ENCODE measurements at regions not wholly inside any gene's neighbourhood (a gene's known extent, or its start where the extent isn't known, plus 50 kb on each side); places are given as distances from the start of the nearest gene placed in this dataset.
A peak's percentile ranks its signal among the peaks of the same experiment; 100 is the strongest.
"Not testable (repeated sequence)": the region's sequence is repeated elsewhere in the genome, so short reads cannot be mapped to it uniquely, and the experiment has no call there.

DNA sequence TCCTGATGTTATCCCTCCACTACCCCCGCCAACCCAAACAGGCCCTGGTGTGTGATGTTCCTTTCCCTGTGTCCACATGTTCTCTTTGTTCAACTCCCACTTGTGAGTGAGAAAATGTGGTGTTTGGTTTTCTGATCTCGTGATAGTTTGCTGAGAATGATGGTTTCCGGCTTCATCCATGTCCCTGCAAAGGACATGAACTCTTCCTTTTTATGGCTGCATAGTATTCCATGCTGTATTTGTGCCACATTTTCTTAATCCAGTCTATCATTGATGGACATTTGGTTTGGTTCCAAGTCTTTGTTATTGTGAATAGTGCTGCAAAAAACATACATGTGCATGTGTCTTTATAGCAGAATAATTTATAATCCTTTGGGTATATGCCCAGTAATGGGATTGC lies 123.0 kb upstream of the SAMSN1 start:
- H3K36me3 Mint-ChIP-seq (ENCODE audit: low read depth); intact Hi-C loops (cut with micrococcal nuclease); CTCF ChIA-PET: not testable (repeated sequence)

DNA sequence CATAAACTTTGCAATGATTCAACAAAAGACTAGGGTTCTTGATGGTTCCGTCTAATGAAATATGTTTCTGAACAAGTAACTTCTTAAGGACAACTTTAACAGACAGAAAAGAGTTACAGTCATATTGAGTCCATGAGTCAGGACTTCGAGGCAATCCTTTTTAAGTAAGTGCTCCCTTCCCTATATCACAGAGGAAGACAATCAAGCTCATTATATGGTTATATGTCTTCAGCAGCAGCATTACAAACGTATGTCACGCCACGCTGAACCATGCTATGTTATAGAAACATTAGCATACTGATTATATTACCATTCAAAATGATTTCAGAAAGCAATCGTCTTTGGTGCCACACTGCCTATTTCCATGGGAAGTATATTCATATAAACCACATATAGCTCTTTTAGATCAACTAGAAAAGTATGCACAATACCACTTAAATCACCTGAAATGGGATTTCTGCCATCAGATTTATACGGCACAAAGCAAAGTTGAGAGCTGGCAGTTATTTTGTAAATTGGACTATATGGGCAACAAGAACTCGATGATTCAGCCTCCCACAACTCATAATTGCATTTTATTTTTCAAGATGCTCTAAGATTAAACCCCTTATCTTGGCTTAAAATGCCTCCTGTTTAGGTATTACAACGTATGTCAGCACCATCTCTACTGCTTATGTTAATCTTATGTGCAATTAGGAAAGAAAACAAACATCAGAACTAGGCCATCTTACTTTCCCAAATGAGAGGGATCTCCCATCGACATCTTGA lies 111.3 kb upstream of the SAMSN1 start:
- no peak for DNase-seq
- H3K27me3 Mint-ChIP-seq (ENCODE audit: low read depth), result no peaks in the 10 kb centered on the region
- no peaks in the 10 kb centered on the region for H3K9me3 Mint-ChIP-seq
- CTCF ChIA-PET, result no interaction called here
- H3K4me1 Mint-ChIP-seq (ENCODE audit: low read depth), result no peaks in the 10 kb centered on the region
- H3K36me3 Mint-ChIP-seq (ENCODE audit: low read depth), result no peaks in the 10 kb centered on the region
- H3K27ac Mint-ChIP-seq, result no peak overlapping the region
- intact Hi-C loops (cut with micrococcal nuclease), result loop anchor here (2.0 kb wide), 1 partner anchor 17 kb away; no protein-coding TSS in a partner anchor
- H3K4me3 Mint-ChIP-seq, result no peak overlapping the region

More for the DNA sequence above, 123.0 kb upstream of the SAMSN1 start:
- not testable (repeated sequence) for H3K9me3 Mint-ChIP-seq; DNase-seq; H3K27me3 Mint-ChIP-seq (ENCODE audit: low read depth); H3K4me3 Mint-ChIP-seq; H3K4me1 Mint-ChIP-seq (ENCODE audit: low read depth)
- peak overlapping the region; percentile 46 for H3K27ac Mint-ChIP-seq

GRCh38 chr21:14646893-14647292 lies 100.8 kb upstream of the SAMSN1 start:
- Mint-ChIP-seq H3K27ac (no peak overlapping the region), H3K4me3 (no peak overlapping the region), H3K27me3 (ENCODE audit: low read depth) (no peaks in the 10 kb centered on the region), H3K36me3 (ENCODE audit: low read depth) (no peaks in the 10 kb centered on the region), H3K4me1 (ENCODE audit: low read depth) (no peaks in the 10 kb centered on the region), H3K9me3 (peaks cover 18% of the 10 kb centered on the region)
- DNase-seq, result no peak
- CTCF ChIA-PET, result no interaction called here
- intact Hi-C loops (cut with micrococcal nuclease), result no loop called here

DNA sequence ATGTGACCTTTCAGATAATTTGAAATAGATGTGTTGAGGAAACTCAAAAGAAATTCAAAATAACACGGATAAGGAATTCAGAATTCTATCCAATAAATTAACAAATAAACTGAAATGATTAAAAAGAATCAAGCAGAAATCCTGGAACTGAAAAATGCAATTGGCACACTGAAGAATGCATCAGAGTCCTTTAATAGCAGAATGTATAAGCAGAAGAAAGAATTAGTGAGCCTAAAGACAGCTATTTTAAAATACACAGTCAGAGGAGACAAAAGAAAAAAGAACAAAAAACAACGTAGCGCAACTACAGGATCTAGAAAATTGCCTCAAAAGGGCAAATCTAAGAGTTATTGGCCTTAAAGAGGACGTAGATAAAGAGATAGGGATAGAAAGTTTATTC lies 99.6 kb upstream of the SAMSN1 start:
- CTCF ChIA-PET, result no interaction called here
- Mint-ChIP-seq H3K4me3 (no peak overlapping the region), H3K27me3 (ENCODE audit: low read depth) (no peaks in the 10 kb centered on the region)

DNA sequence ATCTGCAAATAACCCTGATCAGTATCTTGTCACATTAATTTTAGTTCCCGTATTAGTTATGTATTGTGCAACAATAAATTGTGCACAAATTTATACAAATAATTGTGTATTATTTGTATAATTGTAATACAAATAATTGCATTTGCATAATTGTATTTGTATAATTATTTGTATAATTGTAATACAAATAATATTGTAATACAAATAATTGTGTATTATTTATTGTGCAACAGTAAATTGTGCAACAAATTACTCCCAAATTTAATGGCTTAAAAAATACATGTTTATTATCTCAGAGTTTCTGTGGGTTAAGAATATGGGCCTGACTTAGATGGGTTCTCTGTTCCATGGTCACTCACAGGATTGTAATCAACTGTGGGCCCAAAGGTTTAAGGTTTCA lies 86.2 kb upstream of the SAMSN1 start:
- intact Hi-C loops (cut with micrococcal nuclease), result no loop called here
- Mint-ChIP-seq H3K27ac (no peak overlapping the region), H3K4me3 (no peak overlapping the region), H3K4me1 (ENCODE audit: low read depth) (peaks cover 19% of the 10 kb centered on the region), H3K36me3 (ENCODE audit: low read depth) (no peaks in the 10 kb centered on the region), H3K27me3 (ENCODE audit: low read depth) (no peaks in the 10 kb centered on the region), H3K9me3 (no peaks in the 10 kb centered on the region)
- CTCF ChIA-PET, result no interaction called here
- no peak for DNase-seq

More for the DNA sequence above, 99.6 kb upstream of the SAMSN1 start:
- no peaks in the 10 kb centered on the region for H3K36me3 Mint-ChIP-seq (ENCODE audit: low read depth)
- H3K4me1 Mint-ChIP-seq (ENCODE audit: low read depth), result no peaks in the 10 kb centered on the region
- intact Hi-C loops (cut with micrococcal nuclease), result no loop called here
- no peak for DNase-seq
- peaks cover 18% of the 10 kb centered on the region for H3K9me3 Mint-ChIP-seq
- no peak overlapping the region for H3K27ac Mint-ChIP-seq

DNA sequence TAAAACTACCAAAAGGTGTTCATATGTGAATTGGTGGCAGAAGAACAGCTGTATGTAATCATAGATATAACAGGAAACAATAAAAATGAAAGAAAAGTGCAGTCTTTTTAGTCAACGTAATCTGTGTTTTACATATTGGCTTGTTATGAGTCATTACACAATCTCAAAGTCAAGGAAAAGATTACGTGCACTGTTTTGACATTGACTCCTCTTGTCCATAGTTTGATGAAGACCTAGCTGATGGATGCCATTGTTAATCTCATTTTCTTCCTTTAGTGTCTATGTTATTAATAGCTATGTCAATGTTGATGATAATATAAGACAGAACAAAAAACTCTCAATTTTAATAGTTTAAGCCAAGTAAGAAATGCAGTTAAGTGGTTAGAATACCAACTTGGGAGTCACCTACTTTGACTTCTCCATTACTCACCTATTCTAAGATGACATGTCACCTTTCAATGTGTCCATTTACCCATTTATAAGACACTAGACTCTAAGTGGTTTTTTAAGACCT lies 84.5 kb upstream of the SAMSN1 start:
- intact Hi-C loops (cut with micrococcal nuclease), result loop anchor here (1.0 to 2.0 kb wide), 10 partner anchors 10 to 247 kb away; partner anchors contain the start of gene HSPA13
- H3K27ac Mint-ChIP-seq, result peak overlapping the region; percentile 65
- no peaks in the 10 kb centered on the region for H3K36me3 Mint-ChIP-seq (ENCODE audit: low read depth)
- H3K4me1 Mint-ChIP-seq (ENCODE audit: low read depth), result peaks cover 19% of the 10 kb centered on the region
- CTCF ChIA-PET, result interaction anchor here (0.6 to 1.3 kb wide), 4 partner anchors 28 to 107 kb away, joined by 3 to 4 read pairs (median 3); no protein-coding TSS in a partner anchor
- no peak overlapping the region for H3K4me3 Mint-ChIP-seq
- H3K27me3 Mint-ChIP-seq (ENCODE audit: low read depth), result no peaks in the 10 kb centered on the region
- no peak for DNase-seq
- H3K9me3 Mint-ChIP-seq, result no peaks in the 10 kb centered on the region

GRCh38 chr21:14629461-14629860 lies 83.3 kb upstream of the SAMSN1 start:
- peaks cover 2% of the 10 kb centered on the region for H3K36me3 Mint-ChIP-seq (ENCODE audit: low read depth)
- no peak overlapping the region for H3K27ac Mint-ChIP-seq
- peaks cover 3% of the 10 kb centered on the region for H3K9me3 Mint-ChIP-seq
- CTCF ChIA-PET, result interaction anchor here (1.0 kb wide), 1 partner anchor 9 kb away, joined by 3 read pairs; no protein-coding TSS in a partner anchor
- DNase-seq, result no peak
- H3K27me3 Mint-ChIP-seq (ENCODE audit: low read depth), result no peaks in the 10 kb centered on the region
- peaks cover 19% of the 10 kb centered on the region for H3K4me1 Mint-ChIP-seq (ENCODE audit: low read depth)
- intact Hi-C loops (cut with micrococcal nuclease), result no loop called here
- no peak overlapping the region for H3K4me3 Mint-ChIP-seq

- DNase-seq; intact Hi-C loops (cut with micrococcal nuclease); H3K4me3 Mint-ChIP-seq; H3K27me3 Mint-ChIP-seq (ENCODE audit: low read depth); H3K27ac Mint-ChIP-seq; H3K36me3 Mint-ChIP-seq (ENCODE audit: low read depth); CTCF ChIA-PET: not testable (repeated sequence)
- H3K9me3 Mint-ChIP-seq, result peaks cover 24% of the 10 kb centered on the region
- H3K4me1 Mint-ChIP-seq (ENCODE audit: low read depth), result peaks cover 15% of the 10 kb centered on the region
Measured at GRCh38 chr21:14623079-14623478, 77.0 kb upstream of the SAMSN1 start.

DNA sequence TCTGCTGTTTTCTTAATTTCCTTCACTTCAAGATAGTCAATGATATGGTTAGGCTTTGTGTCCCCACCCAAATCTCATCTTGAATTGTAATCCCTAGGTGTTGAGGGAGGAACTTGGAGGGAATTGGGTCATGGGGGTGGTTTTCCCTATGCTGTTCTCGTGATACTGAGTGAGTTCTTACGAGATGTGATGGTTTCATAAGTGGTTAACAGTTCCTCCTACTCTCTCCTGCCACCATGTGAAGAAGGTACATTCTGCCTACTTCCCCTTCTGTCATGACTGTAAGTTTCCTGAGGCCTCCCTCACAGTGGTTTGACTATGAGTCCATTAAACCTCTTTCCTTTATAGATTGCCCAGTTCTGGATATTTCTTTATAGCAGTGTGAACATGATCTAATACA lies 74.0 kb upstream of the SAMSN1 start:
- intact Hi-C loops (cut with micrococcal nuclease), result loop anchor here (1.0 to 2.0 kb wide), 3 partner anchors 10 to 29 kb away; no protein-coding TSS in a partner anchor
- peaks cover 2% of the 10 kb centered on the region for H3K36me3 Mint-ChIP-seq (ENCODE audit: low read depth)
- H3K27ac Mint-ChIP-seq, result peak overlapping the region; percentile 25
- H3K4me1 Mint-ChIP-seq (ENCODE audit: low read depth), result peaks cover 27% of the 10 kb centered on the region
- DNase-seq, result peak; percentile 30
- no peaks in the 10 kb centered on the region for H3K27me3 Mint-ChIP-seq (ENCODE audit: low read depth)
- H3K9me3 Mint-ChIP-seq, result peaks cover 22% of the 10 kb centered on the region
- CTCF ChIA-PET, result interaction anchor here (1.0 kb wide), 1 partner anchor 9 kb away, joined by 3 read pairs; no protein-coding TSS in a partner anchor
- no peak overlapping the region for H3K4me3 Mint-ChIP-seq

DNA sequence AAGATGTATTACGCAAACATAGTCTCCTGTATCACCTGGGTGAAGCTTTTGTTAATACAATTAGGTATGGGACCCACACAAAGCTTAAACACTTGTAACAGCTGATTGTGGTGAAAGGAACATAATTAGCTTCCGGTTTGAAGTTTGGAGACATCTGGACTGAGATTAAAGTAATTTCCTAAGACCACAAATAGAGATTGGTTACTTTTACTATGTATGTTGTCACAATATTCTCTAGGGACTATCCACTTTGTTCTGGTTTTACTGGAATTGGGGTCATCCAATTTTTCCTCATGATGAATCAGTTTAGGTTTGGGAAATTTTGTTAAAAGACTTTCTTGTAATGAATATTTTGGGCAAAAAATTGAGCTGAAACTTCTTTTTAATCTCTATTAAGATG lies 71.8 kb upstream of the SAMSN1 start:
- peaks cover 2% of the 10 kb centered on the region for H3K36me3 Mint-ChIP-seq (ENCODE audit: low read depth)
- intact Hi-C loops (cut with micrococcal nuclease), result loop anchor here (5.0 to 10.0 kb wide), 3 partner anchors 119 to 907 kb away; partner anchors contain the start of gene HSPA13
- H3K27ac Mint-ChIP-seq, result no peak overlapping the region
- no peaks in the 10 kb centered on the region for H3K27me3 Mint-ChIP-seq (ENCODE audit: low read depth)
- peaks cover 27% of the 10 kb centered on the region for H3K4me1 Mint-ChIP-seq (ENCODE audit: low read depth)
- DNase-seq, result no peak
- H3K9me3 Mint-ChIP-seq, result peaks cover 17% of the 10 kb centered on the region
- CTCF ChIA-PET, result interaction anchor here (0.8 to 1.2 kb wide), 2 partner anchors 91 to 120 kb away, joined by 3 read pairs; no protein-coding TSS in a partner anchor
- no peak overlapping the region for H3K4me3 Mint-ChIP-seq

GRCh38 chr21:14617040-14617393 lies 70.9 kb upstream of the SAMSN1 start:
- CTCF ChIA-PET, result interaction anchor here (1.2 kb wide), 1 partner anchor 121 kb away, joined by 3 read pairs; no protein-coding TSS in a partner anchor
- Mint-ChIP-seq H3K4me3 (no peak overlapping the region), H3K4me1 (ENCODE audit: low read depth) (peaks cover 27% of the 10 kb centered on the region), H3K36me3 (ENCODE audit: low read depth) (peaks cover 2% of the 10 kb centered on the region), H3K27me3 (ENCODE audit: low read depth) (no peaks in the 10 kb centered on the region), H3K27ac (no peak overlapping the region), H3K9me3 (peaks cover 14% of the 10 kb centered on the region)
- no peak for DNase-seq
- intact Hi-C loops (cut with micrococcal nuclease), result loop anchor here (5.0 to 10.0 kb wide), 3 partner anchors 120 to 908 kb away; partner anchors contain the start of gene HSPA13

GRCh38 chr21:14616380-14617039 lies 70.4 kb upstream of the SAMSN1 start:
- peaks cover 2% of the 10 kb centered on the region for H3K36me3 Mint-ChIP-seq (ENCODE audit: low read depth)
- peaks cover 30% of the 10 kb centered on the region for H3K4me1 Mint-ChIP-seq (ENCODE audit: low read depth)
- H3K4me3 Mint-ChIP-seq, result no peak overlapping the region
- DNase-seq, result no peak
- H3K27me3 Mint-ChIP-seq (ENCODE audit: low read depth), result no peaks in the 10 kb centered on the region
- intact Hi-C loops (cut with micrococcal nuclease), result loop anchor here (1.0 to 10.0 kb wide), 4 partner anchors 93 to 908 kb away; partner anchors contain the start of gene HSPA13
- H3K9me3 Mint-ChIP-seq, result peaks cover 14% of the 10 kb centered on the region
- H3K27ac Mint-ChIP-seq, result no peak overlapping the region
- CTCF ChIA-PET, result no interaction called here
